ENCODE measurements at regions not wholly inside any gene's neighbourhood (a gene's known extent, or its start where the extent isn't known, plus 50 kb on each side); places are given as distances from the start of the nearest gene placed in this dataset.

- DNase-seq (ENCODE audit: low read depth) = no peak
- H3K4me3 ChIP-seq (ENCODE audit: low read length) = no peak overlapping the region
- no peak for TF ChIP-seq CTCF (IDR thresholded peaks at IDR 0.05; ENCODE audit: insufficient read depth, low read depth, low read length, missing control alignments)
These were observed 128.4 kb downstream of the RCN1 start for GRCh38 chr11:32219320-32219719.

GRCh38 chr11:32221476-32222032, 130.7 kb downstream of the RCN1 start:
- TF ChIP-seq CTCF (IDR thresholded peaks at IDR 0.05; ENCODE audit: insufficient read depth, low read depth, low read length, missing control alignments) = no peak
- H3K4me3 ChIP-seq (ENCODE audit: low read length) = no peak overlapping the region
- DNase-seq (ENCODE audit: low read depth) = no peak

GRCh38 chr11:32224580-32224979, 133.7 kb downstream of the RCN1 start:
- no peak for DNase-seq (ENCODE audit: low read depth)
- TF ChIP-seq CTCF (IDR thresholded peaks at IDR 0.05; ENCODE audit: insufficient read depth, low read depth, low read length, missing control alignments) = no peak
- no peak overlapping the region for H3K4me3 ChIP-seq (ENCODE audit: low read length)

GRCh38 chr11:32225571-32226285, 134.9 kb downstream of the RCN1 start:
- no peak for TF ChIP-seq CTCF (IDR thresholded peaks at IDR 0.05; ENCODE audit: insufficient read depth, low read depth, low read length, missing control alignments)
- no peak for DNase-seq (ENCODE audit: low read depth)
- no peak overlapping the region for H3K4me3 ChIP-seq (ENCODE audit: low read length)

- no peak for DNase-seq (ENCODE audit: low read depth)
- no peak overlapping the region for H3K4me3 ChIP-seq (ENCODE audit: low read length)
- TF ChIP-seq CTCF (IDR thresholded peaks at IDR 0.05; ENCODE audit: insufficient read depth, low read depth, low read length, missing control alignments) = no peak
These were observed 135.6 kb downstream of the RCN1 start for GRCh38 chr11:32226480-32226879.

GRCh38 chr11:32229576-32230240, 138.8 kb downstream of the RCN1 start:
- no peak for DNase-seq (ENCODE audit: low read depth)
- TF ChIP-seq CTCF (IDR thresholded peaks at IDR 0.05; ENCODE audit: insufficient read depth, low read depth, low read length, missing control alignments) = no peak
- no peak overlapping the region for H3K4me3 ChIP-seq (ENCODE audit: low read length)

All from epithelial cell of esophagus (primary cell).